GM21360 (cell line): ENCODE measurements at regions not wholly inside any gene's neighbourhood (a gene's known extent, or its start where the extent isn't known, plus 50 kb on each side); places are given as distances from the start of the nearest gene placed in this dataset.
A peak's percentile ranks its signal among the peaks of the same experiment; 100 is the strongest.

ENCODE experiments used
- ATAC-seq: cut with Tn5 transposase; IDR thresholded peaks from one replicate; pipeline ENCODE4 v1.9.1; 2021; ENCODE audit warnings: mild to moderate bottlenecking, moderate library complexity; ENCODE audit not compliant: unreplicated experiment

DNA sequence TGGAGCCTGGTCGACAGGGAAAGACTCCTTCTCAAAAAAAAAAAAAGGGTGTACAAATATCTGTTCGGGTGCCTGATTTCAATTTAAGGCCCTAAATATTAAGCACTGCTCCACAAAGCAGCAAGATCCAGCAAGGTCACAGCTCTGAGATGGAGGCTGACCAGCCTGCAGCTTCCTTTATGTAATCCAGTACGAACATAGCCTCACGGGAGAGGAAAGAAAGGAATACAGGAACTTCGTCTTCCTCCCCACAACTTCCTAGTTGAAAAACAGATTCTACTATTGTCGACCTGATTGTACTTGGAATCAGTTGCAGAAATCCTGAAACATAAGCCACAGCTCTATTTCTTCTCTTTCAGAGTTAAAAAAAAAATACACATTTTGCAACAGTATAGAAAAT is 53.5 kb upstream of the TBC1D9 start:
- no peak for ATAC-seq

DNA sequence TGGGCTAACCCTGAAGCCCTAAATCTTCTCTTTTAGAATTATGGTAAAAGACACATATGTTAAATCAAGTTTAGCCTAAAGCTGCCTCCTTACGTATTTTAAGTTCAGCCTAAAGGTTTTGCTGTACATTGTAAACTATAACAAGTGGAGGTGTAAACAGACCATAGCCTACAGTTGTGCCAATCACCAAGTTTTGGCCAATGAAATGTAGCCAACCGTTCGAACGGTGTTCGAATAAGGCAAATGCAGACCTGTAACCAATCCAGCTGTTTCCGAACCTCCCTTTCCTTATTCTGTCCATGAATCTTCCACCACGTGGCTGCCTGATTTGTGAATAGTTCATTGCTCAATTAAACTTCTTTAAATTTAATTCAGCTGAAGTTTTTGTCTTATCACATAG is 52.1 kb upstream of the TBC1D9 start:
- ATAC-seq = peak; percentile 3

DNA sequence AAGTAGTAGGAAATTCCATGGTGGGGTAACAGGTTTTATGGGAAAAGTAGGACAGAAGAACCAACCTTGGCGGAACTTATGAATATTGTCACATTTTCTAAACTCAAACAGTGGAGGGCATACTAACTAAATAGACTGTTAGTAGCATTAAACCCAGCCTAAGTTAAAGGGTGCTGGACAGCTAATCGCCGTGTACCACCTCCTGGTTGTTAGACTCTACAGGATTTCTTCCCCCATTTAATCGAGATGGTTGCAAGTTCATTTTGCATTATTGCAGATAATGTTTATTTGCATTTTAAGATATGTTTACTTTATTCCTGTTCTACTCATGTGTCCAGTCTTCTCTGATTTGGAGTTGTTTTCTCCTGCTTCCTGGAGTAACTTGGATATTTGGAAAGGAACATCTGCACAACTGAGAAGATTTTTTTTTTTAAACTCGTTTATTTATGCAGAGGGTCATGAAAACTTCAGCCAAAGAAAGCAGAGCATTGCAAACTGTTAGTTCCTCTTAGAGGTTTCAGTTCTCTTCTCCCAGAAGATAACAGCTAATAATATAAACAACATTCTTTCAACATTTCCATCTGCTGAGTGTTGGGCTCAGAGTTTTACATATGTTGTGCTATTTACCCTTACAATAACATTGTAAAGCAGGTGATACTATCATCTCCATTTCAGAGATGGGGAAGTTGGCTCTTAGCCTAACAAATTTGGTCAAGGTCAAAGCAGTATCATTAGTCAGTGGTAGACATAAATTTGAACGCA is 51.5 kb upstream of the TBC1D9 start:
- peak; percentile 87 for ATAC-seq

DNA sequence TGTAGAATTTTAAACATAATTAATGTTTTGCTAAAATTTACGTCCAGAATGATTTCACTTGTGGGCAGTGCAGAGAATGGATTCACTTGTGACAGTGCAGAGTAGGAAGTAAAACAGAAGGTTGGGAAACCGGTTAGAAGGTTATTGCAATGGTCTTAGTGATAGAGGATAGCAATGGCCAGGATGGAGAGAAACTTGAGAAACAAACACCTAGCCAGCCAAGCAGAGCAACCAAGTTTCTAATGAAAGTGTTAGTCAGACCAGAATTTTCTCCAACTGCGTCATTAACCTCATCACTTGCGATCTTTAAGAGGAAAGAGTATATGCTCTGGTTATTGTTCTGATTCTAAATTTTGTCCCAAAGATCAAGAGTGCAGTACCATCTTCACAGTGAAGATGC is 50.0 kb upstream of the TBC1D9 start:
- peak; percentile 81 for ATAC-seq
